GM20431 (cell line): ENCODE measurements at regions not wholly inside any gene's neighbourhood (a gene's known extent, or its start where the extent isn't known, plus 50 kb on each side); places are given as distances from the start of the nearest gene placed in this dataset.

Source experiments
- in situ Hi-C: fragments of 300-500 bp; cut with MseI, MboI; formaldehyde crosslinking; loops from one replicate; pipeline ENCODE4 v1.15.0; 2020; ENCODE audit warnings: low sequenced_read_pairs; ENCODE audit not compliant: unreplicated experiment

- in situ Hi-C loops, result no loop called here
These were observed 117.7 kb downstream of the MRPL36 start for GRCh38 chr5:1681955-1682354.

DNA sequence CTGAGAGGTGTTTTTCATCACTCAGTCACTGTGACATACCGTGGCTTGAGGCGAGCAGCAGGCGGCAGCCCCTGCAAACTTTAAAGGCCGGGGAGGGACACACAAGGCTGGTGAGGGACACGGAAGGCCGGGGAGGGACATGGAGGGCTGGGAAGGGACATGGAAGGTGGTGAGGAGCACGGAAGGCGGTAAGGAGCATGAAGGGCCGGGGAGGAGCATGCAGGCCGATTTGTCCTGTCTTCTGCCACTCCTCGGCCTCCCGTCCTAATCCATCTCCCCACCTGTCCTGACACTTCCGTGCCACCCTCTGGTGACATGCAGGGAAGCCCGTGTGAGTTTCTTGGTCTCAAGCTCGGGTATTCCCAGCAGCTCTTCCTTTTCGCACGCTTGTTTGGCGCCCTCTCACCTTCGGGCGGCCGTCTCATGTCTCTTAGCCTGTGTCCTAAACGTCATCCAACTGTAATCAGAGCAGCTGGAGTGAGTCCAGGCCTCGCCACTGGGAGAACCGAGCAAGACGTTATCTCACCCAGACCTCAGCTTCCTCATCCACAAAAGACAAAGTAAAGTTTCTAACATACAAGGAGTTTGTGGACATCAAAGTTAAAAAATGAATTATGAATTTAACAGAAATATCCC is 126.5 kb downstream of the MRPL36 start:
- in situ Hi-C loops, result no loop called here

DNA sequence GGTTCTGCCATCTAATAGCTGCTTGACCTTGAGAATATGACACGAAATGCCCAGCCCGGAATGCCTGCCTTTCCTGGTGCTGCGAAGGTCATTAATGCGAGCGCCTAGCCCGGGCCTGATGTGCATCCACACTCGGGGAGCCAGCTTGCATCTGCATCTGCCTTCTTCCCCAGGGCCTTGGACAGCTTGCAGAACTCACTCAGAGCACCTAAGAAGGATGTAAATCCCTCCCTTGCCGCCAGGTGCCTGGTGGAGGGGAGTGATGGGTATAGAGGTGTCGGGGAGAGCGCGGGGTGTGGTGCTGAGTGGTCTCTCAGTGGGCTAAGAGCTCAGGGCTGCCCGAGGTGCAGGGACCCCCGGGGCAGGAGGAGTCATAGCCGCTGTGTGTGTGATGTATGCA is 127.2 kb downstream of the MRPL36 start:
- in situ Hi-C loops, result no loop called here

DNA sequence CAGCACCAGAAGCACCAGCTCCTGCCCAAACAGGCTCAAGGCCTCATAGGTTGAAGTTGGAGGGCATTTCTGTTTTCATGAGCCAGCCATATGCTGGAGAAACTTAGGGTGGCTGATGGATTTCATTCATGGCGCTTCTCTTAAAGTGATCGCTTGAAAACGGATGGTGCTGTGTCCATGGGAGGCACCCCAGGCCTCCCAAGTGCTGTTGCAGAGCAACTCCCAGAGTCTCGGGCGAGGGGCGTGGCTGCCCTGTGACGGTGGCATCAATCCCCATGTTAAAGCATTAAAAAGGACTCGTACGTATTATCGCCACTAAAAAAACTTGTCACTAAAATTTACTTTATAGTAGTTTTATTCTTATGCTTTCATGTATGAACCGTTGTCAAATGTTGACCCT is 128.3 kb downstream of the MRPL36 start:
- in situ Hi-C loops, result no loop called here

DNA sequence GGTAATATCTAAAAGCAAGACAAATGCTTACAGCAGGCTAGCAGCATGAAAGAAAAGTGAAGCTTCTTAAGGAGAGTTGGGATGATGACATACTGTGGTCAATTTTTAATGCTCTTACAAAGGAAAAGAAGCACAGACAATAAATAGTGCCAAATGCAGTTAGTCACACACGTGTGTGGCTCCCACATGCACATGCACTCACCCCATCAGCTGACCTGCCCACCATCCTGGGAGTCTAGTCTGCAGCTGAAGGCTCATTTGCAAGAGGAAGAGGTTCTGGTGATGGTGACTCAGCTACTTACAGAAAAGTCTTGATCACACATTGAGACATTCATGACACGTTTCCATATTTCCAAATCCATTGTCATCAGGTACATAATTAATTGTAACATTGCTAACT is 129.3 kb downstream of the MRPL36 start:
- in situ Hi-C loops, result no loop called here

DNA sequence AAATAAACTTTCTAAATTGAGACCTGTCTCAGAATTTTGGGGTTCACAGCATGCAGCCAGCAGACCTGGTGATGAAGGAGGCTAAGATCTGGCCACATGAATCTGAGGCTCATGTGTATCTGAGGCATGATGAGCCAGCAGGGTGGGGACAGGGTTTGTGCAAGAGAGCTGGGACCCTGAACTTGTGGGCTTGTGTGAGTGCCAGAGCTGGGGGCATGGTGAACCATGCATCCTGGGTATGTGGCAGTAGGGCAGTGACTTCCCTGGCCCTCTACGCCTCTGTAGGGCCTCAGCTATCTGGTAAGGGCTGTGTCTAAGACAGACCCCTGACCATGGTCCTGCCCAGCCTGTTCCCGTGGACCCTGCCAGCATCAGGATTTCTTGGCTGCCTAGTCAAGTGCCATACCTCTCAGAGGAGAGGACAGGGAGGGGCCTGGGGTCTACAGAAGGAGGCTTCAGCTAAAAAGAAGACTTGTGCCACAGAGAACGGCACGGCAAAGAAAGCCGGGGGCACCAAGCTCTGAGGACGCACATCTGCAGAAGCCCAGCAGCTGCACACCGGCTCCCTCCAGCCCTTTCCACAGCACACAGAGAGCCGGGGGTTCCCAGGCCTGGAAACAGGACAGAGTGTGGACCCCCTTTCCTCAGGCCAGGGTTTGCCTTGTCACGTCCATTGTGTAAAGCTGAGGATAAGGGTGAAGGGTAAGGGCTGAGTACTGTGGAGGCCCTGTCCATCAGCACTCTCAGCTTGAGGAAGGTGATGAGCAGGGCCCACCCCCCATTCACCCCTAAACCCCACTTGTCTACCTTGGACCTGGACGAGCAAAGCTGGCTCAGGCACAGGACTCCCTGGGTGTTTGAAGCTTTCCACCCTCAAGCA is 130.1 kb downstream of the MRPL36 start:
- in situ Hi-C loops, result no loop called here

DNA sequence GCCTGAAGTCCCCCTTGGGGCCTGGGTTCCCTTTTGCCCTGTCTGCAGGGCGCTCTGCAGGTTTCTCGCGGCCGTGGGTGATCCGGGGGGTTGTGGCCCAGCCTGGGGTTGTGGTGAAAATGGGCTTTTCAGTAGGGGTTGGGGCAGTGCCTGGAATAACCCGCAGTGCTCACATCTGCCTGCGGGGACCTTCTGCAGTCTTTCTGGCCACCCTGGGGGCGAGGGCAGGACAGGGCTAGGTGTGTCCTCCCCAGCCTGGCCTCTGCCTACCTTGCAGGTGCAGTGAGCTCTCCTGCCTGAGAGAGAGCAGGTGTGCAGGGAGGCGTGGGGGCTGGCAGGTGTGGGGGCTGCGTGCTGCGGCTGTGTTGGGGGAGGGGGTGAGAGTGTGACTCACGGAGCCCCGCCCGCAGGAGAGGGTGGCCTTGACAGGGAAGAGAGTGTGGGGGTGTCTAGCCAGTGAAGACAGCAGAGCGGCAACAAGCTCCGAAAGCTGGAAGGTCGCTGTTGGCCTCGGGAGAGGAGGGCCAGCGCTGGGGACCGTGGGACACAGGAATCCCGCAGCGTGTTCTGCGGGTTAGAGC is 131.4 kb downstream of the MRPL36 start:
- in situ Hi-C loops, result no loop called here

DNA sequence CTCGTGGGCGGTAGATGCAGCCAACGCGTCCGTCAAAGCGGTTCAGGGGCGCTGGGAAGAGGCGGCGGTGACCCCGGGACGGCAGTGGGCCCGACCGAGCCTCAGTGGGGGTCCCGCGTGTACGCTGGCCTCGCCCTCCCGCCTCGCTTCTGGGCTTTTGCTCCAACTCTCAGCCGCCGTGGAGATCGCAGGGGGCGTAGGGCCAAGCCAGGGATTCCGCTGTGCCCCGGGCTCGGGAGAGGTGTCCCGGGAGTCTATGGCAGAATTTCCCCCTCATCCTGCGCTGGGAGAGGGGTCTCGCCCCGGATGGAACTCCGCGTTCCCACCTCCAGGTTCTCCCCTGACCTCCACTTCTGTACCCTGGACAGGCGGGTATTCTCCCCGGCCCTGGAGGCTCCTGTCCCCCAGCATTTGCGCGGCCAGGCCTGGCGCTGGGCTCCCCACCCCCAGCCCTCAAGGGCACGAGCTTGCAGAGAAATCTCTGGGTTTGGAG is 131.9 kb downstream of the MRPL36 start:
- in situ Hi-C loops, result no loop called here

- in situ Hi-C loops, result no loop called here
These were observed 132.6 kb downstream of the MRPL36 start for GRCh38 chr5:1666812-1667588.

DNA sequence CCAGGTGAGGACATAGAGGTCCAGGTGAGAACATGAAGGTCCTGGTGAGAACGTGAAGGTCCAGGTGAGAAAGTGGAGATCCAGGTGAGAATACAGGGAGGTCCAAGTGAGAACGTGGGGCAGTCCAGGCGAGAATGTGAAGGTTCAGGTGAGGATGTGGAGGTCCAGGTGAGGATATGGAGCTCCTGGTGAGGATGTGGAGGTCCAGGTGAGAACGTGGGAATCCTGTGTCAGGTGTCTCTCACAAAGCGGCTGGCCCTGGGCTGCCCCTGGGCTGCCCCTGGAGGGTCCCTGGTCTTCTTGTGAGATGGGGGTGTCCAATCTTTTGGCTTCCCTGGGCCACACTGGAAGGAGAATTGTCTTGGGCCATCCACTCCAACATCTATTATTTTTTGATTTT is 133.4 kb downstream of the MRPL36 start:
- in situ Hi-C loops, result no loop called here

- in situ Hi-C loops, result no loop called here
These were observed 133.8 kb downstream of the MRPL36 start for GRCh38 chr5:1665803-1666202.

DNA sequence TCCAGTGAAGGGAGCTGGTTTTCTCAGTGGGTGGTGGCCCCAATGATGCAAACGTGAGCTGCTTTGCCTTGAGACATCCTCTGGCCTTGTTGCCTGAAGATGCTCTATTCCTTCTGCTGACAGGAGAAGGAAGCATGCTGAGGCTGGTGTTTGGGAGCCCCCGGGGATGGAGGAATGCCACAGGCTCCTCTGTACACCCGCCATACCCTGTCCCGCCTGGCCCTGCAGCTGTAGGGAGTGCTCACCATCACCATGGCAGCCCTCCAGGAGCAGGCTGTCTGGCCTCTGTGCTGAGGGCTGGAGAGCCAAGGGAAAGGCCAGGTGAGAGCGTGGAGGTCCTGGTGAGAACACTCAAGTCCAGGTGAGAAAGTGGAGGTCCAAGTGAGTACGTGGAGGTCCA is 134.4 kb downstream of the MRPL36 start:
- in situ Hi-C loops, result no loop called here

DNA sequence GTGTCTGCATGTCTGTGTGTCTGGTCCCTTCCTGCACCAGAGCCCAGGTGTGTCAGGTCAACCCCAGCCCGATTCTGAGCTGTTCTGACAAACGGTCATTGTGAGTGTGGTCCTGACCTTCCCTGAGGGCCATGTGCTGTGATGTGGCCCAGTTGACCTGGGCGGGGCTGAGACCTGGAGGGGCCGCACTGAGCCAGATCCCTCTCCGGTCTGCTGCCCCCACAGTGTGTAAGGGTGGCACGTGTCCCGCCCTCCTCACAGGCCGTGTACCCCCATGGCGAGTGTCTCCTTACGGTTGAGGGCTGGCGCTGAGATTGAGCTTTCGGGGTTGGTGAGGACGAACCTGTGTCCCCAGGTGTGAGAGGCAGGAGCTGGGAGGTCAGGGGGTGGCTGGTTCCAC is 136.5 kb downstream of the MRPL36 start:
- in situ Hi-C loops, result no loop called here

- in situ Hi-C loops, result no loop called here
These were observed 137.0 kb downstream of the MRPL36 start for GRCh38 chr5:1662559-1663085.

- in situ Hi-C loops, result no loop called here
These were observed 137.6 kb downstream of the MRPL36 start for GRCh38 chr5:1661831-1662558.

DNA sequence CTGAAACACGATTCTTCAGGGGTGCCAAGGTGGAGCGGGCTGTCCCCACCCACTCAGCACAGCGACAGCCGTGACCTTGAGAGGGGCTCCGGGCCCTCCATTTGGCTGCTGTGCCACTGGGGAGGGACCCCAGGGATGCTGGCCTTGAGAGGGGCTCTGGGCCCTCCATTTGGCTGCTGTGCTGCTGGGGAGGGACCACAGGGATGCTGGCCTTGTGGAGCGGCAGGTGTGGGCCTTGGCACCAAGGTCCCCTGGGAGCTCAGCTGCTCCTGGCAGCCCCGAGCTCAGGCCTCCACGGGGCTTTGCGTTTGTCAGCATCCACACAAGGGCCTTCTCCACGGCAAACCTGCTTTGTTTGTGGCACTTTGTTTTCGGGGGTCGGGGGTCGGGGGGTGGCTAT is 137.6 kb upstream of the LPCAT1 start:
- in situ Hi-C loops, result no loop called here

- in situ Hi-C loops, result no loop called here
These were observed 136.8 kb upstream of the LPCAT1 start for GRCh38 chr5:1660511-1660910.

DNA sequence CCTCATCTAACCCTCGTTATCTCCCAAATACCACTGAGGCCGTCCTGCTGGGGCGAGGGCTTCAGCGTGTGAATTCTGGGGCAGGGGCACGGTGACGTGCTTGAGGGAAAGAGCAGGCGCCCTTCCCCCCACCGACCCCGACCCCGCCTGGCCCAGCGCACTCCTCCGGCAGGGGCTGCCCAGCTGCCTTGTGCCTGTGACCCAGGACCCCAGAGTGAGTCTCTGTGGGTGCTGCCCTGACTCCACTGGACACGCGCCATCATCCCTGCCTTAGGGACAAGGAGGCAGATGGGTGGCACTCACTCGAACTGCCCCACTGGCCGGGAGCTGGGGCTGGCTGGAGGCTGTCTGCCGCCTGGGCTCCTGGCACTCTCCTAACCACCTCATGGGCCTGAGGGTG is 136.2 kb upstream of the LPCAT1 start:
- in situ Hi-C loops, result no loop called here

GRCh38 chr5:1659100-1659981 is 135.6 kb upstream of the LPCAT1 start:
- in situ Hi-C loops, result no loop called here
